Testis (tissue), 2 donors: ENCODE measurements at regions not wholly inside any gene's neighbourhood (a gene's known extent, or its start where the extent isn't known, plus 50 kb on each side); places are given as distances from the start of the nearest gene placed in this dataset.
A peak's percentile ranks its signal among the peaks of the same experiment; 100 is the strongest.

Source experiments
- DNase-seq: peaks from one replicate; pipeline ENCODE4 v3.0.0-alpha.2; 2019
- H3K27ac ChIP-seq, 2 donors: fragments of 200-600 bp; sonication (generic); one replicate each; pipeline ENCODE4 v1.5.1; 2019
- H3K27me3 ChIP-seq: fragments of 200-600 bp; sonication (generic); one replicate; pipeline ENCODE4 v1.5.1; 2019
- H3K36me3 ChIP-seq: fragments of 200-600 bp; sonication (generic); one replicate; pipeline ENCODE4 v1.5.1; 2017; ENCODE audit warnings: low read depth; ENCODE audit errors: missing control alignments
- H3K4me1 ChIP-seq: fragments of 200-600 bp; sonication (generic); one replicate; pipeline ENCODE4 v1.5.1; 2019
- H3K4me3 ChIP-seq, 2 donors: fragments of 200-600 bp; sonication (generic); one replicate each; pipeline ENCODE4 v1.5.1; 2017 to 2019
- H3K9me3 ChIP-seq: fragments of 200-600 bp; sonication (generic); one replicate; pipeline ENCODE4 v1.5.1; 2017
- CTCF ChIP-seq, 3 experiments: fragments of 450-650 bp in 2 of 3; fragments of 200-600 bp in 1 of 3; sonication (generic) in 1 of 3; IDR thresholded peaks; one replicate each; pipeline ENCODE4 v1.5.1; 2016 to 2019; ENCODE audit warnings: antibody characterized with exemption in 3 of 3, mild to moderate bottlenecking in 2 of 3, moderate library complexity in 1 of 3
- POLR2A ChIP-seq: fragments of 450-650 bp; IDR thresholded peaks from one replicate; pipeline ENCODE4 v1.6.1; 2017; ENCODE audit warnings: antibody characterized with exemption, mild to moderate bottlenecking, moderate library complexity
- WGBS, 2 donors: methylation state at CpG; one replicate each; pipeline ENCODE4 v1.1.5; 2018; 5-methylcytosine and 5-hydroxymethylcytosine counted together
- intact Hi-C: fragments of 100-400 bp; cut with DNase I; formaldehyde crosslinking; loops from one replicate; pipeline ENCODE4 v1.15.1; 2023; ENCODE audit warnings: low total_unique reads

GRCh38 chr6:99152347-99152643 lies 197.2 kb downstream of the FAXC start:
- WGBS, 2 donors = 15 to 17% methylated on average over 3 of the region's 3 CpGs
- Histone ChIP-seq H3K4me3 (no peak overlapping the region), H3K36me3 (no peaks in the 10 kb centered on the region), H3K9me3 (no peaks in the 10 kb centered on the region), H3K27ac (no peak overlapping the region), H3K27me3 (no peaks in the 10 kb centered on the region), H3K4me1 (no peaks in the 10 kb centered on the region)
- no peak for TF ChIP-seq POLR2A
- intact Hi-C loops = no loop called here
- no peak for DNase-seq

GRCh38 chr6:99151634-99152346 lies 197.7 kb downstream of the FAXC start:
- intact Hi-C loops = no loop called here
- 39 to 47% methylated on average over 11 of the region's 11 CpGs for WGBS, 2 donors
- Histone ChIP-seq H3K27ac (no peak overlapping the region), H3K27me3 (no peaks in the 10 kb centered on the region), H3K9me3 (no peaks in the 10 kb centered on the region), H3K4me3 (no peak overlapping the region), H3K4me1 (no peaks in the 10 kb centered on the region), H3K36me3 (no peaks in the 10 kb centered on the region)
- TF ChIP-seq CTCF (IDR thresholded peaks at IDR 0.05) = peak in 2 of 3 experiments; percentile 29 to 47
- TF ChIP-seq POLR2A = no peak
- DNase-seq = peak; percentile 59

- H3K4me1 ChIP-seq = no peaks in the 10 kb centered on the region
- H3K27me3 ChIP-seq = no peaks in the 10 kb centered on the region
- no peak for DNase-seq
- no peak overlapping the region for H3K27ac ChIP-seq
- WGBS, 2 donors = 73% methylated on average over 2 of the region's 2 CpGs
- no peaks in the 10 kb centered on the region for H3K9me3 ChIP-seq
- no peaks in the 10 kb centered on the region for H3K36me3 ChIP-seq
- H3K4me3 ChIP-seq = no peak overlapping the region
- intact Hi-C loops = no loop called here
- no peak for TF ChIP-seq CTCF (IDR thresholded peaks at IDR 0.05)
- TF ChIP-seq POLR2A = no peak
Observed at GRCh38 chr6:99148761-99149160, 200.7 kb downstream of the FAXC start.

- Histone ChIP-seq H3K27me3 (no peaks in the 10 kb centered on the region), H3K9me3 (no peaks in the 10 kb centered on the region), H3K4me1 (no peaks in the 10 kb centered on the region), H3K36me3 (no peaks in the 10 kb centered on the region), H3K4me3 (no peak overlapping the region), H3K27ac (no peak overlapping the region)
- intact Hi-C loops = no loop called here
- TF ChIP-seq POLR2A = no peak
- WGBS, 2 donors = 64 to 70% methylated on average over 2 of the region's 2 CpGs
- no peak for DNase-seq
Observed at GRCh38 chr6:99148111-99148510, 200.4 kb upstream of the FBXL4 start.

- Histone ChIP-seq H3K36me3 (no peaks in the 10 kb centered on the region), H3K4me3 (no peak overlapping the region), H3K27ac (no peak overlapping the region), H3K27me3 (no peaks in the 10 kb centered on the region), H3K4me1 (no peaks in the 10 kb centered on the region), H3K9me3 (no peaks in the 10 kb centered on the region)
- intact Hi-C loops = no loop called here
- 68 to 73% methylated on average over 5 of the region's 5 CpGs for WGBS, 2 donors
- no peak for DNase-seq
- no peak for TF ChIP-seq CTCF (IDR thresholded peaks at IDR 0.05)
- no peak for TF ChIP-seq POLR2A
Observed at GRCh38 chr6:99147206-99147605, 199.5 kb upstream of the FBXL4 start.

GRCh38 chr6:99146711-99147110 lies 199.0 kb upstream of the FBXL4 start:
- intact Hi-C loops = no loop called here
- Histone ChIP-seq H3K27ac (no peak overlapping the region), H3K4me1 (no peaks in the 10 kb centered on the region), H3K36me3 (no peaks in the 10 kb centered on the region), H3K27me3 (no peaks in the 10 kb centered on the region), H3K4me3 (no peak overlapping the region), H3K9me3 (no peaks in the 10 kb centered on the region)
- WGBS, 2 donors = 72 to 83% methylated on average over 4 of the region's 4 CpGs
- TF ChIP-seq CTCF (IDR thresholded peaks at IDR 0.05) (no peak), POLR2A (no peak)
- DNase-seq = no peak
